CD1c-positive myeloid dendritic cell (primary cell): ENCODE measurements at regions not wholly inside any gene's neighbourhood (a gene's known extent, or its start where the extent isn't known, plus 50 kb on each side); places are given as distances from the start of the nearest gene placed in this dataset.

Source experiments
- DNase-seq: peaks from one replicate; pipeline ENCODE4 v3.0.0-alpha.2; 2016; ENCODE audit errors: extremely low spot score

DNA sequence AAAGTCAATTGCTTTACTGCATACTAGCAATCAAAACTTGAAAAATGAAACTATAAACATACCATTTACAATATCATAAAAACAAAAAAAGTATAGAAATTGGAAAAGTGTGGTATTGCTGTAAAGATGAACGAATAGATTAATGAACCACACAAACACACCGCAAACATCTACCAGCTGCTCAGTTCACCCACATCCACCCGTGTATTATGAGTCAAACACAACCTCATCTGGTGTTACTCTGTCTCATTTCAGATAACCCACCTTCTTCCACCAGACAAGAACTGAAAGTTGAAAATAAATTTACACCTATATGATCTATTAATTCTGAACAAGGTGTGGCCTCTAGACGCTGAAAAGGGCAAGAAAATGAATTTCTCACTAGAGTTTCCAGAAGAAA is 53.3 kb downstream of the BLID start:
- no peak for DNase-seq

DNA sequence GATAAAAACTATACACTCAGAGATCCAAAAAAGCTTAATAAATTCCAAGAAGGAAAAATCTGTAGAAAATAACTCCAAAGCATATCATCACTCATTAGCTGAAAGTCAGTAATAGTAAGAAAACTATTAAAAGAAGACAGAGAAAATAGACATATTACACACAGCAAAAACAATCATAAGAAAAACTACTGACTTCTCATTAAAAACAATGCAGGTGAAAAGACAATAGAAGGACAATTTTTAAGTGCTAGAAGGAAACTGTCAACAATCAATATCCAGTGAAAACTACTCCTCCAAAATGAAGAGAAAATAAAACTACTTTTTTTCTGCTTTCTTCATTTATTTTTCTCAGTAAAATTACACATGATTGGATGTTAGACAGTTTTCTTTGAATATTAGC is 56.5 kb downstream of the BLID start:
- DNase-seq, result no peak

DNA sequence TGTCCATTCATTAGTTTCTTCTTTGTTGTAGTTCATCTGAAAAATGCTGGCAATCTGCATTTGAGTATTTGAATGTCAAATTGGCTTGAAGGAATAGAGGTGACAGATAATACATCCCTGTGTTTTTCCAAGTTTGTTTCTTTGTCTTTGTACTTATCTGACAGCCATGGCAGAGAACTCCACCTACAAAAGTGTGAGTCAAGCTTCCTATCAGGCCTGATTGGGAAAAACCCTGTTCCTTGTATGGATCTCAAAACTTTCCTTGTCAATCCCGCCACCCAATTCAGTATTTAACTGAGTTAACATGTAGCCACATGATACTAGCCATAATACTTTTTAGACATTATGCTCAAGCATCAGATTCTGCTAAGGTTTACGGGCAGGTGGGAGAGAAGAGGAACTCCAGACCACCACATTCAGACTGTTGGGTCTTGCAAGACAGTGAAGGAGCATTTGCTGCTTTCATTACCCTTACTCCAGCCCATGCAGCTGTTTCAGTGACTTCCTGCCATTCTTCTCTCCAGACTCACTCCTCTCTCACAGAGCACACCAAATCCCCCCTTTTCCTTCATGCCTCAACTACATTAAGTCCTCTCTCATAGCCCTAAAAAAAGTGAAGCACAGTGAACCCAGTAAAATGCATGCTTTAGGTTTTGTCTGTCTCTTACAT is 65.9 kb downstream of the BLID start:
- no peak for DNase-seq

GRCh38 chr11:122048401-122048800 is 67.6 kb downstream of the BLID start:
- no peak for DNase-seq

DNA sequence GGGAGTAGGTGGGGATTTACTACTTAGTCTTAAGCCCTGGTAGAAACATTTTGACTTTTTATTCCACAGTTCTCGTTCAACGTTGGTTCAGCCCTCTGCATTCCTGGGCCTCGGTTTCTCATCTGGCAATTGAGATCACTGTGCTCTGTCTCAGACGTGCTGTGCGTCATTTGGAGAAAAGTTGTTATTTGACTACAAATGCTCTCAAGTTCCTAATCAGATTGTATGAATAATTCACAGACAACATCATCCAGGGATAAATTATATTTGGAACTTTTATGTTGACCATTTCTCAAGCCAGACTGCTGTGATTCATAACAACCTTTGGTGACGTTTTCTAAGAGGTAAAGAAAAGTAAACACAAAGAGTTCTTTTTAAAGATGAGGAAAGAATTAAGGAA is 69.2 kb downstream of the BLID start:
- DNase-seq, result no peak

- DNase-seq, result no peak
These were observed 69.6 kb downstream of the BLID start for GRCh38 chr11:122046438-122046837.

DNA sequence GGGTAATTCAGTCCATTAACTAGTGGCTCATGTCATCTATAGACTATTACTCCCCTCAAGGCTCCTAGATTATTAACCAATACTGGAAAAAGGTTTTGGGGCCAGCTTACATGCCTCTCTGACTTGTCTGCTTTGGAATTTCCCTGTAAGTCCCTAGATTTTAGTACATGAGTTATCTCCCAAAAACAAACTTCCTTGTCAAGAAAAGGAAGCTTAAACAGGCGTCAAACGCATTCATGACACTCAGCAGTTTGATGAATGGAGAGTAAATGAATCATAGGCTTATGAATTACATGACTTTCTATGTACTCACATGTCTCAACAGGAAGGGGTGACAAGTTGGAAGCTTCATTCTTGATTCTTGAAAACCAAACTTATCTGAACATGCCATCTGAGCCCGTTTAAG is 70.8 kb downstream of the BLID start:
- DNase-seq, result no peak

- no peak for DNase-seq
These were observed 71.9 kb downstream of the BLID start for GRCh38 chr11:122044086-122044485.

- DNase-seq, result no peak
These were observed 73.0 kb downstream of the BLID start for GRCh38 chr11:122042981-122043380.

GRCh38 chr11:122040464-122040863 is 75.6 kb downstream of the BLID start:
- no peak for DNase-seq

GRCh38 chr11:122038543-122038942 is 77.5 kb downstream of the BLID start:
- no peak for DNase-seq

DNA sequence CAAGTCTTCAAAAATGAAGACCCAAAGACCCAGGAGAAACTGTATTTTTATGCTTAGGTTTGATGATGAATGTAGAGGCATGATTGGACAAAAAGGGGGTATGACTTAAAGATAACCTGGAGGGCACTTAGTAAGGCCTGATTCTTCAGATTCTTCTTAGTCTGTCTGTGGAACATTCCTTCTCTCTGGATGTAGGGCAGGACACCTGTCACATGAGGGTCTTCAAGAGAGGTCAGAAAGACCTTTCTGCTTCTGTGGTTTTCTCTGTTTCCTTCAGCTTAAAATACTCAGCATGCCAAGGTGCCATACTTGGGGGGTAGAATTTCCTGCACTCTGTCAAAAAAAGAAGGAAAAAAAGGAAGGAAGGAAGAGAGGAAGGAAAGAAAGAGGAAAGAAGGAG is 78.1 kb downstream of the BLID start:
- DNase-seq, result no peak

GRCh38 chr11:122036493-122036892 is 79.5 kb downstream of the BLID start:
- no peak for DNase-seq

- no peak for DNase-seq
These were observed 80.0 kb downstream of the BLID start for GRCh38 chr11:122036018-122036417.

- no peak for DNase-seq
These were observed 82.4 kb downstream of the BLID start for GRCh38 chr11:122033631-122034030.

DNA sequence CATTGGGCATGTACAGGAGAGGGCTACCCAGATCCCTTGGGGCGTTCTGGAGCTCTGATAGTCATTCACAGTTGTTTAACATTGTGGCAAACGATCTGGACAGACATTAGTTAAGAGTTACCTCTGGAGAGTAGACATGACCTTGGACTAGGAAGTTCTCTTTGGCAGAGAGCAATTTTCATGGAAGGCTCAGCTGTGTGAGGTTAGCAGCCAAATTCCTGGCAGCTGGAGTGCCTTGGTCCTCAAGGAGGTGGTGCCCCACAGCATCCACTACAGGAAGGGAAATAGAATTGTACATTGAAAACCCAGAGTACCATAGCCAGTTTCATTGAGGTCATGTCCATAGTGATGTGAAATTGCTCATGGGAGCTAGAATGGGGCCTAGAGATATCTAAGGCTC is 82.8 kb downstream of the BLID start:
- no peak for DNase-seq

DNA sequence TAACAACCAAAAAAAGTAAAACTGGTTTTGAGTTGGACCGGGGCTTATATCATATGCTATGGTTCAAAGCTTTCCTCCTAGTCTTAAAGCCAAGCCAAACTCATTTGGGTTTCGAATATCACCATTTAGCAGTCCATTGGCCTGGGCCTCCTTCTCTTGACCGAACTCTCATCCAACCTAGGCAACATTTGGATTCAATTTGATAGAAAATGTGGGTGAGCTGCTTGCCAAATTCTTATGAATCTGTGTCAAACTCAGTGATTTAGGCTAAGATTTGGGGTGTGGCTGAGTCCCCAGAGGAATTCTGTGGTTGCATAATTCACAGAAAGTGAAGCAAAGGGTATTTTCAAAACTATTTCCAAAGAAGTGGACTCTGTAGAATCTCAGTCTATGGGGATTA is 83.7 kb downstream of the BLID start:
- no peak for DNase-seq

DNA sequence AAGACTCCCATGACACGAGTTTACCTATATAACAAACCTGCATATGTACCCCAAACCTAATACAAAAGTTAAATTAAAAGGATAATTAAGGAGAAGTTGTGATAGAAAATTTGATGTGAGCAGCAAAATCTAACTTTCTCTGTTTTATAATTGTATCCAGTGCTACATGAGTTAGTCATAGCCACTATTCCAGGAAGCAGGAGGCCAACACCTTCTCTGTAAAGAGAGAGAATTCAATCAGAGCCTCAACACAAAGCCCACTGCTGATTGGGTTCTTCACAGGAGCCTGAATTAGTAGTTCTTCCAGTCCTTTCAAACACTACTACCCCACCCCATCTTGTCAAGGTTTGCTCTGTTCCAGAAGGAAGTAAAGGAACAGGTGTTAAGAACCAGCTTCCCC is 84.2 kb downstream of the BLID start:
- no peak for DNase-seq

DNA sequence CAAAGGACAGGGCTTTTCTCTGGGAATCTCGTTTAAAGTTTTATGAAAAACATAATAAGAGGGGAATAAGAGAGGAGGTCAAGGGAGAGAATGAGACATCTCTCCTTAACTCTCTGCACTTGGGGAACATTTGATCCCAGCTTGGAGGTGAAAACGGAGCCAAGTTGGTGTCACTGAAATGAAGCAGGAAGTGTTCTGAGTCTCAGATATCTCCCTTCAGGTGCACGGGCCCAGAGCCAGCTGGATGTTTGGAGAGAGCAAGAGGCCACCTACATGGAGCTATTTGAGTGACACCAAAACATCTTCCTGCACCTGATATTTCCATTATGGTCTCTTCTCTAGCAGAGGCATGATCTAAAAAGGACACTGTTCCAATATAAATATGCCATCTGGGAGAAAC is 85.7 kb downstream of the BLID start:
- no peak for DNase-seq

GRCh38 chr11:122028545-122028944 is 87.5 kb downstream of the BLID start:
- no peak for DNase-seq

DNA sequence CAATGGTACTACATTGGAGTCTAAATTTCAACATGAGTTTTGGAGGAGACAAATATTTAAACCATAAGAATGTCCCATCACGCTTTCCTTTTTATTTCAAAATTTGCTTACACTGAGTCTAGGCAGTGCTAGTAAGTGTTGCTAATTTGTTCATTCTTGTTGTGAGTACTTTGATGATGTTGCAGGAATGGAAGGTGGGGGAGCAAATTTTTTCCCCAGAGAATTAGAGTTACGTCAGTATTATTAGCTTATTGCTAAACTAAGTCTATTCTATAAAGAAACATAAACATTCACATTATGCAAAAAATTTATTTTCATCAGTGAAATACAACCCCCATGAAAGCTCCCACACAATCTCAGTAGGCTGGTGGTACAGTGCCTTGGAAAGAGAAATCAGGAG is 88.0 kb downstream of the BLID start:
- DNase-seq, result no peak

- DNase-seq, result no peak
These were observed 90.3 kb downstream of the BLID start for GRCh38 chr11:122025757-122026156.

DNA sequence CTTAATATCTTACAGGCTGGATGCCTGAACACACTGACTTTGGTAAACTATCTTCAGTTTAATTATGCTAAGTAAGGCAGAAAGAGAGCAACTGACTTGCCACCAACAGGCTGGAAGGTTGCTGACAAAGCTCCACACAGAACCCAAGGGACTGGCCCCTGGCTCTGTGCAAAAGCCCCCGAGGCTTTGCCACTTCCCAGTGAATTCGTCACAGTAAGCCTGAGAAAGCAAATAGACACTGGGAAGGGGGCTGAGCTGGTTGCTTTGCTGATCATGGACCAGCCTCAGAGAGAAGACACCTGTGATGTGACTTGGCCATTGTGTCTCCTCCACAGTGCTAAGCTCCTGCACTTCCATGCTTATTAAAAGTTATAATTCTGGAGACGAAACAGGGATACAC is 91.7 kb downstream of the BLID start:
- DNase-seq, result no peak

DNA sequence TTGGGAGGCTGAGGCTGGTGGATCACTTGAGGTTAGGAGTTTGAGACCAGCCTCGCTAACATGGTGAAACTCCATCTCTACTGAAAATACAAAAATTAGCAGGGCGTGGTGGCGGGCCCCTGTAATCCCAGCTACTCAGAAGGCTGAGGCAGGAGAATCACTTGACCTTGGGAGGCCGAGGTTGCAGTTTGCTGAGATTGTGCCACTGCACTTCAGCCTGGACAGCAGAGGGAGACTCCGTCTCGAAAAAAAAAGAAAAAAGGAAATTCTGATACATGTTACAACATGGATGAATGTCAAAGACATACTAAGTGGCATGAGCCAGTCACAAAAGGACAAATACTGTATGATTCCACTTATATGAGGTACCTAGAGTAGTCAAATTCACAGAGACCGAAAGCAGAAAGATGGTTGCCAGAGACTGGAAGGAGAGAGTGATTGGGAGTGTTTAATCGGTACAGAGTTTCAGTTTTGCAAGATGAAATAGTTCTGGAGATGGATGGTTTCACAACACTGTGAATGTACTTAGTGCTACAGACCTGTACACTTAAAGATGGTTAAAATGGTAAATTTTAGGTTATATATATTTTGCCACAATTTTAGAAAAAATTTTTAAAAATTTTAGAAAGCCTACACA is 92.3 kb downstream of the BLID start:
- no peak for DNase-seq
